ENCODE measurements at regions not wholly inside any gene's neighbourhood (a gene's known extent, or its start where the extent isn't known, plus 50 kb on each side); places are given as distances from the start of the nearest gene placed in this dataset.

DNA sequence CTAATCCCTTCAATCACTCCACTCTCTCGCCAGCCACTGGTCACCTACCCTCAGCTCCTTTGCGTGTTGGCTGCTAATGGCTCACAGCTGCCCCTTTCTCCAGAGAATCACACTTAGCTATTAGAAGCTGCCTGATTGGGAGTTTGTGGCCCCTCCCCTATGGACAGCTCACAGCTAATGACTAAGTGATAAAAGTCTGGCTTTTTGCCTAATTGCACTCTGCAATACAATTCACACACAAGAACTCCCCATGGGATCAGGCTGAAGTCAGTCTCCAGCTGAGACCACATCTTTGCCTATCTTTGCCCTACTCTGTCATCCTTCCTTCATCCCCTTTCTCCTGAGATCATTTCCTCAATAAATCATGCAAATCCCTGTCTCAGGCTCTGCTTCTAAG lies 701.9 kb upstream of the RAB6C start:
- Histone ChIP-seq H4K20me1 (ENCODE audit: insufficient read depth) (no peaks in the 10 kb centered on the region), H3K36me3 (ENCODE audit: low read depth) (no peaks in the 10 kb centered on the region), H3F3A (ENCODE audit: insufficient read depth, low read depth) (no peaks in the 10 kb centered on the region), H3K9me3 (ENCODE audit: insufficient read depth, low read depth) (no peaks in the 10 kb centered on the region), H3K9me2 (ENCODE audit: insufficient read depth) (no peaks in the 10 kb centered on the region), H3K4me3 (no peak overlapping the region), H3K4me2 (no peak overlapping the region), H2AFZ (no peak overlapping the region), H3K27ac (no peak overlapping the region), H3K4me1 (replicated peaks; ENCODE audit: insufficient read depth) (no peaks in the 10 kb centered on the region), H3K27me3 (ENCODE audit: insufficient read depth, low read depth) (0 out of 2 replicates have a peak, but pooled peaks cover 5% of the 10 kb centered on the region), H3K79me2 (ENCODE audit: low read depth) (no peaks in the 10 kb centered on the region)
- ChIA-PET POLR2A (ENCODE audit: unreplicated experiment) (no interaction called here), CTCF (no interaction called here)
- DNase-seq: no peak
- TF ChIP-seq CTCF (conservative IDR thresholded peaks at IDR 0.05) (no peak), EZH2 (IDR thresholded peaks at IDR 0.05; ENCODE audit: low read depth) (no peak)
- no TSS peak for BruUV-seq (replicated peaks)
- intact Hi-C loops (cut with micrococcal nuclease; ENCODE audit: unreplicated experiment): no loop called here

- H3K79me2 ChIP-seq (ENCODE audit: low read depth): no peaks in the 10 kb centered on the region
- ChIA-PET CTCF (no interaction called here), POLR2A (ENCODE audit: unreplicated experiment) (no interaction called here)
- no peaks in the 10 kb centered on the region for H3K27me3 ChIP-seq (ENCODE audit: insufficient read depth, low read depth)
- H3F3A ChIP-seq (ENCODE audit: insufficient read depth, low read depth): no peaks in the 10 kb centered on the region
- H3K27ac ChIP-seq: no peak overlapping the region
- no peaks in the 10 kb centered on the region for H3K9me3 ChIP-seq (ENCODE audit: insufficient read depth, low read depth)
- no peaks in the 10 kb centered on the region for H3K36me3 ChIP-seq (ENCODE audit: low read depth)
- DNase-seq: no peak
- no peaks in the 10 kb centered on the region for H3K4me1 ChIP-seq (replicated peaks; ENCODE audit: insufficient read depth)
- TF ChIP-seq EZH2 (IDR thresholded peaks at IDR 0.05; ENCODE audit: low read depth) (no peak), CTCF (conservative IDR thresholded peaks at IDR 0.05) (no peak)
- no peak overlapping the region for H2AFZ ChIP-seq
- no peak overlapping the region for H3K4me2 ChIP-seq
- no peak overlapping the region for H3K4me3 ChIP-seq
- intact Hi-C loops (cut with micrococcal nuclease; ENCODE audit: unreplicated experiment): no loop called here
- BruUV-seq (replicated peaks): no TSS peak
- no peaks in the 10 kb centered on the region for H3K9me2 ChIP-seq (ENCODE audit: insufficient read depth)
- H4K20me1 ChIP-seq (ENCODE audit: insufficient read depth): no peaks in the 10 kb centered on the region
These were observed 697.5 kb upstream of the RAB6C start for GRCh38 chr2:129281791-129282530.

- H3K36me3 ChIP-seq (ENCODE audit: low read depth): no peaks in the 10 kb centered on the region
- H3K4me1 ChIP-seq (replicated peaks; ENCODE audit: insufficient read depth): no peaks in the 10 kb centered on the region
- H2AFZ ChIP-seq: no peak overlapping the region
- H4K20me1 ChIP-seq (ENCODE audit: insufficient read depth): no peaks in the 10 kb centered on the region
- ChIA-PET CTCF (no interaction called here), POLR2A (ENCODE audit: unreplicated experiment) (no interaction called here)
- no peak for TF ChIP-seq EZH2 (IDR thresholded peaks at IDR 0.05; ENCODE audit: low read depth)
- no TSS peak for BruUV-seq (replicated peaks)
- no peaks in the 10 kb centered on the region for H3K79me2 ChIP-seq (ENCODE audit: low read depth)
- no peaks in the 10 kb centered on the region for H3K9me2 ChIP-seq (ENCODE audit: insufficient read depth)
- DNase-seq: no peak
- no peak overlapping the region for H3K27ac ChIP-seq
- H3K27me3 ChIP-seq (ENCODE audit: insufficient read depth, low read depth): no peaks in the 10 kb centered on the region
- intact Hi-C loops (cut with micrococcal nuclease; ENCODE audit: unreplicated experiment): no loop called here
- no peak overlapping the region for H3K4me2 ChIP-seq
- H3K4me3 ChIP-seq: no peak overlapping the region
- H3K9me3 ChIP-seq (ENCODE audit: insufficient read depth, low read depth): no peaks in the 10 kb centered on the region
- H3F3A ChIP-seq (ENCODE audit: insufficient read depth, low read depth): no peaks in the 10 kb centered on the region
These were observed 694.5 kb upstream of the RAB6C start for GRCh38 chr2:129285012-129285411.

- TF ChIP-seq EZH2 (IDR thresholded peaks at IDR 0.05; ENCODE audit: low read depth) (no peak), CTCF (conservative IDR thresholded peaks at IDR 0.05) (no peak)
- intact Hi-C loops (cut with micrococcal nuclease; ENCODE audit: unreplicated experiment): no loop called here
- no peak overlapping the region for H3K4me3 ChIP-seq
- H3K27me3 ChIP-seq (ENCODE audit: insufficient read depth, low read depth): no peaks in the 10 kb centered on the region
- H3K79me2 ChIP-seq (ENCODE audit: low read depth): no peaks in the 10 kb centered on the region
- DNase-seq: no peak
- no peak overlapping the region for H3K4me2 ChIP-seq
- ChIA-PET POLR2A (ENCODE audit: unreplicated experiment) (no interaction called here), CTCF (no interaction called here)
- no peaks in the 10 kb centered on the region for H3F3A ChIP-seq (ENCODE audit: insufficient read depth, low read depth)
- no peak overlapping the region for H3K27ac ChIP-seq
- H3K9me2 ChIP-seq (ENCODE audit: insufficient read depth): no peaks in the 10 kb centered on the region
- H4K20me1 ChIP-seq (ENCODE audit: insufficient read depth): no peaks in the 10 kb centered on the region
- BruUV-seq (replicated peaks): no TSS peak
- H3K36me3 ChIP-seq (ENCODE audit: low read depth): no peaks in the 10 kb centered on the region
- H2AFZ ChIP-seq: no peak overlapping the region
- no peaks in the 10 kb centered on the region for H3K9me3 ChIP-seq (ENCODE audit: insufficient read depth, low read depth)
- no peaks in the 10 kb centered on the region for H3K4me1 ChIP-seq (replicated peaks; ENCODE audit: insufficient read depth)
These were observed 686.1 kb upstream of the RAB6C start for GRCh38 chr2:129293326-129293725.
